Activated T-cell treated with anti-CD3 and anti-CD28 coated beads for 24 hours (primary cell): ENCODE measurements at regions not wholly inside any gene's neighbourhood (a gene's known extent, or its start where the extent isn't known, plus 50 kb on each side); places are given as distances from the start of the nearest gene placed in this dataset.
"Not testable (repeated sequence)": the region's sequence is repeated elsewhere in the genome, so short reads cannot be mapped to it uniquely, and the experiment has no call there.

ENCODE experiments used
- DNase-seq: peaks from one replicate; pipeline ENCODE4 v3.0.0-alpha.2; 2020; ENCODE audit warnings: low read depth

DNA sequence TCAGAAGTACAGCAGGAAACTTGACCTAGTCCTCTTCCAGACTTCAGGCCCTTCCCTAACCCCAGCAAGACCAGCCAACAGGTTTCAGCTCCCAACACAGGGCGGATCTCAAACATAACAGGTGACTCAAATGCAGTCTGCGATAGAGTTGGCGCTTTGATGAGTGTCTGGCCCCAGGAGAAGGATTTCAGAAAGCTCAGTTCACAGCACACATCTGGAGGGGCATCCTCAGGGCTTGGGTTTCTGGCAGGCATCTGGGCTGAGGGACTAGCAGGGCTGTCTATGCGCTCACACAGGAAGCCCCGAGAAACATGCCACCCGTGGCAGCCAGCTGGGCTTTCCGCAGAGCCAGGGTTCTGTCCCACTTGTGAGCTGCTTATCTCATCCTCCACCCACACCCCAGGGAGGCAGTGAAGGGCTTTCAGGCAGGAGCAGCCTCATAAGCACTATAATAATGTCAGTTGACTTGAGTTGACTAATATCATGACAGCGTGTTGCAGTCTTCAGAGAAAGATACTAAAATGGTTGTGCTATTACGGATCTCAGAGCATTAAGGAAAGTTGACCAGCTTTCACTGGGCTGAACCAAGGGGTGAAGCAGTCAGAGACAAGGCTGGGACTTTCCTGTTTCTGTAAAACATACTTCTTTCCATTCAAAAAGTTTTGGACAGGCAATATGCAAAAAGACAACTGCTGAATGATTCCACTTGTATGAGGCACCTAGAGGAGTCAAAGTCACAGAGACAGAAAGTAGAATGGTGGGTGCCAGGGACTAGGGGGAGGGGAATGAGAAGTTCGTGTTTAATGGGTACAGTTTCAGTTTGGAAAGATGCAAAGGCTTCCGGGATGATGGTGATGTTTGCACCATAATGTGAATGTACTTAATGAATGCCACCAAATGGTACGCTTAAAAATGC lies 233.0 kb upstream of the IRF2BP2 start:
- peak; percentile 75 for DNase-seq

DNA sequence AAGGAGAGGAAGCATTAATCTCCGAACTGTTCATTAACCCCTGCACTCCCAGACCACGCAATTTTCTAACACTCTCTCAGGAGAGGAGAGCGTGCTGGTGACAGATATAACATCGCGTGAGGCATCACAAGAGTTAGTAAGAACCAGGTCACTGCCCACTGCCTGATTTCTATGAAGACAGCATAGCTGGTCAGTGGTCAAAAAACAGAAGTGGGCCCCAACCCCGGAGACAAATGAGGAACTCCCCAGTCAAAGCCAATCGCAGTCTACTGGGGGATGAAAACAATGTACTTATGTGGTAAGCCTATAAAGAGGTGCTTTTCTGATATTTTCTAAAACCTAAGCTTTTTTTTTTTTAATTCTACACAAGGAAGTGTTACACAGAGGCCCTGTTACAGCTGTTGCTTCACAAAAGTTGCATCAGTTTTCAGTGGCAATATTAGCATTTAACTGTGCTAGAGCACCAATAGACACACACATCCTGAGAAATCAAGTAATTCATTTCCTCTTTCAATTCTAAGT lies 231.8 kb upstream of the IRF2BP2 start:
- DNase-seq, result no peak

DNA sequence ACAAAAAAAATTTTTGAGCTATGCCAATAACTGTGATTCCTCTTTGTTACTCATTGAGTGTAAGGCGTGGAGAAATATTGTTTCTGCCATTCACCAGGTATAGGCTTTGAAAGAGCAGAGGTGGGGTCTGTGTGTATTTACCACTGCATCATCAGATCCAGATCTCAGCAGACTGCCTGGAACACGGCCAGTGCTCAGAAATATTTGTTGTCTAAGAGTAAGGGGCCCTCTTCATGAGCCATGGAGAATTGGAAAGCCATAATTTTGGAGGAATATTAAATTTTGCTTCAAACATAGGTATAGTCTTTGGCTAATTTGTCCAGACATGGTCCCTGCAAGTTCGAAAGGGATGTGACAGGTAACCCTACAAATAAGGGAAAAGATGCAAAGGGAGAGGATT lies 231.3 kb upstream of the IRF2BP2 start:
- DNase-seq, result no peak

DNA sequence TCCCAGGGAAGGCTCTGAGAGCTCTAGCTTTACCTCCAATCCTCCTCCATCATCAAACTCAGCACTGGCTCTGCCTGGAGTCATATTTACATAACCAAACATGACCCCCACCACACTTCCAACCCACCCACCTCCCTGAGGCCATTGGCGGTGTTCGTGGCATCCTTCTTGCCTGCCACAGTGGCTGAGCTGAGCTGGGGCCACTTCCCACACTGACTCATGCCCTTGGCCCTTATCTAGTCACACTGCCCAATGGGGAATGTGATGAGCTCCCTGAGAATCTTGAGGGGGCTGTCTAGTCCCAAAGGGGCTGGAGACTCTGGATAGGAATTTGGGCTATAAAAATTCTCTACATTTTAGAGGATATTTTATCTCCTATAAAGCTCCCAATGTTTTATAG lies 230.9 kb upstream of the IRF2BP2 start:
- no peak for DNase-seq

DNA sequence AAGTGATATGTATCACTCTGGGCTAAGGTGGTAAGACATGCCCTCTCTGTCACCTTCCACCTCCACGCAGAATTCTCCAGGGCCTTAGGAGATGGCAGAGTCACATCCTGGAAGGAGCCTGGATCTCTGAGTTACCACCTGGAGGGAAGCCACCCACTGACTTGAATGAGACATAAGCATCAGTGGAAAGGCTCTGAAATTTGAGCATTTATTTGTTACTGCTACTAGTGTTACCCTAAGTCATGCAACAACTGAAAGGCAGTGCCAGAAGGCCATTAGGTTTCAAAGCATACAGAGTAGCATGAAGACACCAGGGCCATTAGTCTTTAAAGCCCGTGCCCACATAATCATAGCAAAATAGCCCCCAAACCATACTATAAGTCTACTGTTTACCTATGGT lies 230.3 kb upstream of the IRF2BP2 start:
- no peak for DNase-seq

DNA sequence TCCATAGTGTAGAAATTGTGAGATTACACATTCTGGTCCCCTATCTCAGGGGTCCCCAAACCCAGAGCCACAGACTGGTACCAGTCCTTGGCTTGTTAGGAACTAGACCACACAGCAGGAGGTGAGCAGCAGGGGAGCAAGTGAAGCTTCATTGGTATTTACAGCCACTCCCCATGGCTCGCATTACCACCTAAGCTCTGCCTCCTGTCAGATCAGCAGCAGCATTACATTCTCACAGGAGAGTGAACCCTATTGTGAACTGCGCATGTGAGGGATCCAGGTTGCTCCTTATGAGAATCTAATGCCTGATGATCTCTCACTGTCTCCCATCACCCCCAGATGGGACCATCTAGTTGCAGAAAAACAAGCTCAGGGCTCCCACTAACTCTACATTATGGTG lies 229.7 kb upstream of the IRF2BP2 start:
- no peak for DNase-seq

DNA sequence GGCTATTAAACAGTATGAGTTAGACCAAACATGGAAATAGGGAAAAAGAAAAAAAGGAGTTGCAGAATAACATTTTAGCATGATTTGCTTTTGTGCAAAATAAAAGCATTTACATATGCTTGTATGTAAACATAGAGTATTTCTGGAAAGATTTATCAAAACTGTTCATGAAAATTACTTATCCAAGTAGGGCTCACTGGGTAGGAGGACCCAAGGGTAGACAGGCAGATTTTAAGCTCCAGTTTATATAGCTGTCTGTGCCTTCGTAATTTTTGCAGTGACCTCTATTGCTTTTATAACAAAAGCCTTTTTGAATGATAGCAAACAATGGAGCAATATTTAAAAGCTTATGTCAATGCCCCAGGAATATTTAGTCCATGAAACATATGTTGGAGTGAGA lies 228.8 kb upstream of the IRF2BP2 start:
- no peak for DNase-seq

DNA sequence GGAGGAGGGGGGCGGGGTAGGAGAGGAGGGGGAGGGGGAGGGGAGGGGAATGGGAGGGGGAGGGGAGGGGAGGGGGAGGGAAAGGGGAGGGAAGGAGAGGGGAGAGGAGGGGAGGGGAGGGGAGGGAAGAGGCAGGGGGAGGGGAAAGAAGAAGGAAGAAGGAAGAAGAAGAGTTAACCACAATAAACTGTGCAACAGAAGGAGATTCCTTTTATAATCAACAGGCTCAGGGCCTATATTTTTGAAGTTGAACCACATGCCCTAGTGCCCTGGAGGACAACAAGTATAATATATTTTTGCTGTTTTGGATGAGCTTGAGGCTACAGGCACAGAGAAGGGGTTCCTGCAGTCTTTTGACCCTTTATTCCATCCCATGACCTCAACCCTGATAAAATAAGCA lies 228.2 kb upstream of the IRF2BP2 start:
- no peak for DNase-seq

DNA sequence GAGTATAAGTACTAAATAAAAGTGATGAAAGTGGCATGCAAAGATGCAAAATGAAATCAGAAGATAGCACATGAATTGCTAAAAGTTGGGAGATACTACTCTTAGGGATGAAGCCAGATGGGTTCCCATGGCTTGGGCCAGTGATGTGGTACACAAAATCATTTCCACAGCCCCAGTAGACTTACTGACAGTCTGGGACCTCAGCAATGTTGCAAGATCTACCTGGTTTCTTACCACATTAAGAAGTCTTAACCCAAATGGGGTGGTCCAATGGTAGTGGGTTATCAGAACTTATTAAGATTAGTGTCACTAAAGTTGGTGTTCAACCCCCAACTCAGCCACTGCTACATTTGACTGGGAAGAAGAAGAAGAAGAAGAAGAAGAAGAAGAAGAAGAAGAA lies 227.7 kb upstream of the IRF2BP2 start:
- no peak for DNase-seq

DNA sequence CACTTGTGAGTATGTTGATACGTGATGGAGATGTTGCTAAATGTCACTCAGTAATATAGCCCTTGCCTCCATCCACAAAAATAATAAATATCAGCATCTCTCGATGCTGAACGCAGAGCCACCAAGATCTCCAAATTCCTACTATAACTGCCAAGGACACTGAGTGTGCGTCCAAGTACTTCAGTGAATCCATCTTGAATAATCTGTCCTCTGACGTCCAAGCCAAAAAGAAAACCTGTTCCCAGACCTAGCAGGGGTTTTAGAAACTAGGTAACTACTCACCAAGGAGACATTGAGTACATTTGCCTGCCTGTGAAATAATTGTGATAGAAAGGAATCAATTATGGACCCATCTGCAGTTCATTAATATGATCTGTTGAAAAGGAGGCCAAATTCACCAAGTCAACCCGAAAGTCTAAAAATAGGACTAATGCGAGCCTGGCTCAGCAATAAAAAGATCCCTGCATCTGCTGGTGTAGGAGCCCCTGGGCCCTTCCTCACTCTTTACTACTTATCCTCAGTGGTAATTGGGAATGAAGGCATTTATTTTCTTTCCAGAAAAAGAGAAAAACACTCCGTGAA lies 226.9 kb upstream of the IRF2BP2 start:
- DNase-seq, result no peak

DNA sequence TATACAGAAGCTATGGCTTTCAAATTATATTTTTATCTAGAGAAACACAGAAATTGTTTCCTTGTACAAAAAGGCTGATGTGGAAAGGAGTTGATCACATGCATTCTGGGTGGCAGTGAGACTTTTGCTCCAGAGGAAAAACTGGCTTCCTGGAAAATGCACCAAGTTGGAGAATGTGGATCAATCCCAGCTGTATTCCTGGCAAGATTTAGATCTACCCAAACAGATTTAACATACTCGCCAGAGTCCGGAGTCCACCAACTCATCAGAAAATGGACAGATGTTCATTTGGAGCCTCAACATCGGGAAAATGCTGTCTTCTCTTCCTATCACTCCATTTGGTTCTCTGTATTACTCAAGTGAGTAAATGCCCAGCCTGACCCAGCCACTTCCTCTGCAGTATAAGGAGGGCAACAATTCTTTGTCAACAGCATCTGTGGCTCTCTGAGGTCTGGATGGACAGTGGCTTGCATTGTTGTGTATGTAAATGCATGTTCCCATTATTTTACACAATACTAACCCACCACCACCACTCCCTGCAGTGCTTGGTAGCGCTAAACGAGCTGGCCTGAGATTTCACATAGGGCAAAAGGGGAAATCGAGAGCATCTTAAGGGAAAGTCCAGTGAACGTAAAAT lies 226.2 kb upstream of the IRF2BP2 start:
- DNase-seq, result no peak

DNA sequence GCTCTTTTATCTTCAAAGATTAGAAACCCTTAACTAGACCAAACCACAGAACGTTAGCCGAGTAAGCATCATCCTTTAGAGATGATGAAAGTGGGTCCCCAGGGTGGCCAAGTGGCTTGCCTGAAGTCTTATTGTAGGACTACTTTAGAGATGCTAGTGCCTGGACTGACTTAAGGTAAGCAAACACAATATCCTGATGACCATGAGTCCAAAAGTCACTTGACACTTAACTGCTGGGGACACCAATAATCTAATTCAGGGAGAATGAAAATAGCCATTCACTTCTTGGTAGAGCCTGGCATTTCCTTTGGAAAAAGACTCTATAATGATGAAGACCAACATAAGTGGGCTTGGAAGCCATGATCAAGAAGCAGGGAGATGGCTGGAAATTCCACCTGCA lies 225.3 kb upstream of the IRF2BP2 start:
- no peak for DNase-seq

DNA sequence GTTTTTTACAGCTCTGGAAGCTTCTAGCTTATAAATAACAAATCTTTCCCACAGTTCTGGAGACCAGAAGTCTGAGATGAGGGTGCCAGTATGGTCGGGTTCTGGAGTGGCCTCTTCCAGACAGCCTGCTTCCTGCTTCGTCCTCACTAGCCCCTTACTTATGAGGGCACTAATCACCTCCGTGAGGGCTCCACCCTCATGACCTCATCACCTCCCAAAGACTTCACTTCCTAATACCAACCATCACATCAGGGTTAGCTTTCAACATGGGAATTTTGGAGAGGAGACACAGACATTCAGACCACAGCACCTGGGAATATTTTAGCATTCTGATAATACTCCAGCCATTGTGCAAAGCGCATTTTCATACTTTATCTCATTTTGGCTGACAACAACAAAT lies 223.7 kb upstream of the IRF2BP2 start:
- no peak for DNase-seq

DNA sequence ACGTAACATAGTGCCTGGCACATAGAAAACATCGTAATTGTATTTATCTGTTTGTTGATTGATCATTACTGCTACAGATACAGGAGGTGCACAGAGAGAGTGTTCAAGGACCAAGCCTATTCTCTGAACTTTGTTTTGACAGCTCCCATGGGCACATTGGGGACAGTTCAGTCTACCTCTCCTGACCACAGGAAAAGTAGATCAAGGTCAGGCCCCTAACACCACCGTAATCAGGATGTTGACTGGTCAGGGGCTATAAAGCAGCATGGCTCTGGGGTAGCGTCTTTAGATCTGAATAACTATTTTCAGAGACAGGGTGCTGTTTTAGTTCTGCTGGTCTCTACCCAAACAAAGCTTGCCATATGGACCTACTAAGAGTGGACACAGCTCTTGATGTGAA lies 223.1 kb upstream of the IRF2BP2 start:
- no peak for DNase-seq

DNA sequence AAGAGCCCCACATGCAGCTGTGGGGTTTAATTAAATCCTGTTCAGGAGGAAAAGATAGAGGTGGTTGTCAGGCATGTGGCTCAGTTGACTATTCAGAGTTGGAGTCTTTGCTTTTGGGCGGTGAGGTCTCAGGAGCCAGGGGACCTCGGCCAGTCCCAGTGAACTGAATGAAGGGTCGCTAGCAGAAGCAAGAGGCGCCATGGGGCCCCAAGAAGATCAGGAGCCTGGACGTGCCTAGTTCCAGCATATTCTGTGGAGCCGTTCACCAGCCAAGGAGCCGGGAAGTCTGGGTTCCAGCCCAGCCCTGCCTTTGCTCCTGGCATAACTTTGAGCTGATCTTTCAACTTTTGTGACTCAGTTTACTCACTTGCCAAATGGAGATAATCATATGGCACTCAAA lies 217.7 kb upstream of the IRF2BP2 start:
- DNase-seq, result no peak

DNA sequence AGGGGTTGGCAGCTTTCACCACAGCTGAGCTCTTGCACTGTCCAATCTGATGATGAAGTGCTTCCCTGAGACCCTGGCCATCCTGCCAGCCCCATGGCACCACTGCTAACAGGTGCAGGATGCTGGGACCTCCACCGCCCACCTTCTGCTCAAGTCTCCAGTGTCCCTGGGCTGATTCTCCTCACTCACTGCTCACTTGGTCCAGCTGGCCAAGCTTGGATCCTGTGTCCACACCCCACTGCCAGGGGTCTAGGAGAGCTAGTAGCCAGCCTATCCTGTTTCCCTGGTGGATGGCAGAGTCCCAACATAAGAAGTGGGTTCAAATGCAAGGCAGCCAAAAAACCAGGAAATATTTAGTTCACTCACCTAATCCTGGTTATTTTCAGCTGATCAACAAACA lies 217.2 kb upstream of the IRF2BP2 start:
- no peak for DNase-seq

DNA sequence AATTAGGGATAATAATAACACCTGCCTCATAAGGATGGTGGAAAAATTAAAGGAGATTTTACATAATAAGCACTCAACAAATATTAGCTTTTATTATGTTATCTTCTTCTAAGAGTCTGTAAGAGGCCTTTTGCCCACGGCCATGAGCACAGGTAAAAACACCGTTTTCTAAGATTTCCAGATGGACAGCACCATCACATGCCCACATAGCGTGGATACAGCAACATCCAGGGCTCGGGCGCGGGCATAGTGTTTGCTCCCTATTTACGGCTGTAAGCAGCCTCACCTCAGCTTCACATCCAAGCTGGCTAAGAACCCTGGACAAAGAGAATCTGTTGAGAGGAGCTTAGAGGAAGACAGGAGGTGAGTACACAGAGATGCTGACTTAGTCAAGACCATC lies 216.4 kb upstream of the IRF2BP2 start:
- no peak for DNase-seq

DNA sequence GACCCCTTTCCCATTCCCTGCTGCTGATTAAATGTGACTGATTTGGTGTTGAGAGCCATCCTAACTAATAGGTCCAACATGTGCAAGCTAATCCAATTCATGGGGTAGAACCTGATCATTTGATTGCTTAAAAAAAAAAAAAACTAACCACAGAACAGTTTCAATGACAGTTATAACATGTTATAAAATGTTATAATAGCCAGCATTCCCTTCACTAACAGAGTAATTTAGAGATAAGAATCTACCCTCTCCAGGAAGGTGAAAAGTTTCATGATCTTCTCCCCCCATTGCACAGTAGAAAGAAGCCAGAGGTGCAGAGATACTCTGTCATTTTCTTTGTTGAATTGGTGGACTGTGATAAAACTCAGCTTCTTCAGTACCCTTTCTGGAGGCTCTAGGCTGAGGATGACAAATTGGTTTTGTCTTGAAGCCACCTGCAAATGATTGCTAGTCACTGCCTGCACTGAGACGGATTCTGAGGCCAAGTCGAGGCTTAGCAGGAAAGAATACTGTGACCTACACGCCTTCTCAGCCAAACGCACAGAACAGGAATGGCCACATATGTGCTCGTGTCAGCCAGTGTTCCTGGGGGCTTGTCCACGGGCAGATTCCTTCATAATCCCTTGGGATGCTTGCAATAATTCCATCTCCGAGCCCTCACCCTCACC lies 215.7 kb upstream of the IRF2BP2 start:
- DNase-seq, result no peak

DNA sequence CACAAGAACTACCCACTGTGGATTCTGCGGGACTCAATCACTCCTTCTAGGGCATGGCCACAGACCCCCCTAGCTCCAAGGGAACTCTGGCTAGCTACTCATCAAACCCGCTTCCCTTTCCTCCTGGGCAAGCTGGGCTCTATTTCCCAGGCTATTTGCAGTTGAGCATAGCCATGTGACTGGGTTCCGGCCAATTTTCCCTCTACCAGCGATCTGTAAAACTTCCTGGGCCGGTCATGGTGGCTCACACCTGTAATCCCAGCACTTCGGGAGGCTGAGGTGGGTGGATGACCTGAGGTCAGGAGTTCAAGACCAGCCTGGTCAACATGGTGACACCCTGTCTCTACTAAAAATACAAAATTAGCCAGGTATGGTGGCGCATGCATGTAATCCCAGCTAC lies 214.9 kb upstream of the IRF2BP2 start:
- not testable (repeated sequence) for DNase-seq

DNA sequence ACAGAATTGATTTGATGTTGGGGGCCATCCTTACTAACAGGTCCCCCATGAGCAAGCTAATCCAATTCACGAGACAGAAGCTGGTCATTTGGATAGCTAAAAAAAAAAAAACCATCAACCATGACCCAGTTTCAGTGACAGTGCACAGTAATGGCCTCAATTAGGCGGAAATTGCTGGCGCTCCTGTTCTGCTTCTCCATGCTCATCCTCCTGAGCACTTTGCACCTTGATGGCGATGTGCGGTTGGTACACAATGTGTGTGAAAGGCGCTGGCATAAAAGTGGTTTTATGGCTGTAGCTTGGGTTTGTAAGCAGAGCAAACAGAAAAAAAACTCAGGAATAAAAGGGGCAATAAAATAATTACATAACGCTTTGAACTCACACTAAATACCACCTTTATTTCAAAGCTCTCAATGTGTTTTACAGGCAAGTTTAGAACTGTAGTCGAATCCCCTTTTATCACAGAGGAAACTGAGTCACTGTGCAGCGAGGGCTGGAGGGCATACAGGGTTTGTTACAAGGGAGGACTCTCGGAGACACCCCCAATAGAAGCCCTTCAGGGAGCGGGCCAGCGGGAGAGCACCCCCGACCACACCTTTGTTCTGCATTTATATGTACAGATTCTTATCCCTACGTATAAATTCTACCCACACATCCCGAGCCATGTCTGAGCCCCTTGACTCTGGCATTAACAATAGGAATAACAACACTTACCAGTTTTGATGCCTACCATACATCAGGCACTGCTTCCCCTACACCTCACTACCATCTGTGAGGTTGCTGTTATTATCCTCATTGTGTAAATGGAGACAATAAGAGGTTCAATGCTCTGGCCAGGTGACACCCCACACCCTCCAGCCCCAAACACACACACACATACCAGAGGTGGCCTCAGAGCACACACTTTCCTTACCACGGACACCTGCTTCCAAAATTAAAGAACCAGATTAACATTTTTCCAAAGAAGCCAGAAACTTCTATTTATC lies 213.5 kb upstream of the IRF2BP2 start:
- no peak for DNase-seq

DNA sequence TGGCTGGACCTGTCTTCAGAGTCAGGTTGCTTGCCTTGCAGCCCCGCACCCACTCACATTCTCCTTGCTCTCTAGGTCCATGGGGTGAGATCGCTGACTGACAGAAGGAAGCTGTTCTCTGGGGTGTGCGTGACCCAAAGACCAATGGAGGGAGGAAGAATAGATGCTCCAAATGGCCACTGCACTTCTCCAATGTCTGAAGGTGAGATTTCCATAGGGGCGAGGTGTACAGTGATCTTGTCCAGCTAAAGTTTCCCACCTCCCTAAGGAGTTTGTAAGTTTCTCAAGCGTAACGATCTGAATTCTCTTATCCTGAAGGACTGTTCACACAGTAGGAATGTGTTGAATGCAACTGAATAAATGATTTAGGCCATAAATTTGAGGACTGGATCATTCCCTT lies 211.9 kb upstream of the IRF2BP2 start:
- DNase-seq, result no peak
